Fibroblast of skin of scalp (primary cell): ENCODE measurements at regions not wholly inside any gene's neighbourhood (a gene's known extent, or its start where the extent isn't known, plus 50 kb on each side); places are given as distances from the start of the nearest gene placed in this dataset.
"Not testable (repeated sequence)": the region's sequence is repeated elsewhere in the genome, so short reads cannot be mapped to it uniquely, and the experiment has no call there.

Source experiments
- DNase-seq: peaks from one replicate; pipeline ENCODE4 v3.0.0-alpha.2; 2013

DNA sequence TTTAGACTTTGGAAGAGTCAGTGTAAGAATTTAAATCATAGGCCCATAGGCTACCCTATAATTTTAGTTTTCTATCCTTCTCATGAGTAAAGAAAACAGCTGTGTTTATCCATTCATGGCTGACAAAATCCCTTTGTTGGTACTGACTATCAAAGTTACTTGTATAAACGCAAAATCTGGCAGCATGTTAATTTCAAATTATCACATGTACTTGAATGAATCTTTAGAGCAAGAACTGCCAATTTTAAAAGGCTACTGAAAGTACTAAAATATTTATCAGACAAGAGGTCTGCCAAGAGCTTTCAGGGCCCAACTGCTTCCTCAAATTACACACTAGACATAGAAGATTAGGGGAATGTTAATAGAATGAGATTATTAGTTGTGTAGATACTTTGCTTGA, 66.6 kb downstream of the MYL12B start:
- DNase-seq, result no peak

DNA sequence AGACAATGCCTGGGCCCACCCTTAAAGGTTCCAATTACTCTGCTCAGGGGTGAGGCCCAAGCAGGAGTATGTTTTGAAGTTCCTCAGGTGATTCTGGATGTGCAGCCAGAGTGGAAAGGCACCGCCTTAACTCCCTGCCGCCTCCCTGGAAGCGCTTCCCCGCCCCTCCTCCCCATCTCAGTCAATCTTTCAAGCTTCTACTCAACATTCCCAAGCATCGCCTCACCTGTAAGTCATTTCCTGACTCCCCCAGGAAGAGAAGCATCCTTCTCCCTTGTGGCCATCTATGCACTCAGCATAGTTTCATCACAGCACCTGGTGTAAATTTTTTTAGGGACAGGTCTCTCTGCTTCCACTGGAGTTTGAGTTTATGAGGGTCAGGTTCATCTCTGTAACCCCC, 67.5 kb downstream of the MYL12B start:
- DNase-seq, result no peak

DNA sequence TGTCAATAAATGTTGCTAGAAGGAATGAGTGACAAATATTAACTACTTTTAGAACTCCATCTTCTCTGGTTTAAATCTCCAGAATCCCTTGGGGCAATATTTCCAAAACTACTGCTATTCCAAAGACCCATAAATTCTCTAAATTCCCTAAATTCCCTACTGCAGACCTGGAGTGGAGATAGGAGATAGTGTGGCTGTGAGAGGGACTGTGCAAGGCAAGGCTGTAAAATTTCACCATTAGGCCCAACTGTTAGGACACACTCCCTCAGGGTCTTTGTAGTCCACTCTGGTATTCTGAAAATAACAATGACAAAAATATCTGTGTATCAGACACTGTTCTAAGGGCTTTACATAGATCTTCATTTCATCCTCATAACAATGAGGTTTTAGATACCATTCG, 67.9 kb downstream of the MYL12B start:
- no peak for DNase-seq

DNA sequence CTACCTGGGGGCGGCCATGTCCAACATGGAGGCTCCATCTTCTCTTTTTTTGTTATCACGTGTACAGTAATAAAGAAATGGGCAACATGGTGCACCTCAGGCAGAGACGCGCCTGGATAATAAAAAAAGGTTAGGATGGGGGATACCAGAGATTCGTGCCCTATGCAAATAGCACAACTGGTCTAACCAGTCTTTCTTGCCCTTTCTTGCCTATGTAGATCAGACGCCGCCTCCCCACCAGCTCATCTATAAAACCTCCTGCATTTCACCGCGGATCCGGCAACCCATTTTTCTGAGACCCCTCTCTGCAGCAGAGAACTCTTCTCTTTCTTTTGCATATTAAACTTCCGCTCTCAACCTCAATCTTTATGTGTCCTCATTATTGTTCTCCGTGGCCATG, 68.7 kb downstream of the MYL12B start:
- no peak for DNase-seq

DNA sequence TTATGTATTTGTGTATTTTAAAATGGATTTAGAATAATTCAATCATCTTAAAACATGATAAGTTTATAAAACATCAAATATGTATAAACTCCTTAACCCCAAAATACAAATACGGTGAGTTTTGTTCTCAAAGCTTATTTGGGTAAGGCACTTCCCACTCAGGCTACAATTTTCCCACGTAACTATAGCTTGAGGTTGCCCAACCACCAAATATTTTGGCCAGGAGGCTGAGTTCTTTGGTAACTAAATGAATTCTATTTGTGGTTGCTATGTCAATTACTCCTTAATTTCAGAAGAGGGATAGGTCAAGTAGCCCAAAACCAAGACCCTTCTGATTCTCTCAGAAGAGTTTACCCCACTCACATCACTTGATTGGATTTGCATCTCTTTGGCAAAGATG, 70.4 kb downstream of the MYL12B start:
- peak; percentile 18 for DNase-seq

DNA sequence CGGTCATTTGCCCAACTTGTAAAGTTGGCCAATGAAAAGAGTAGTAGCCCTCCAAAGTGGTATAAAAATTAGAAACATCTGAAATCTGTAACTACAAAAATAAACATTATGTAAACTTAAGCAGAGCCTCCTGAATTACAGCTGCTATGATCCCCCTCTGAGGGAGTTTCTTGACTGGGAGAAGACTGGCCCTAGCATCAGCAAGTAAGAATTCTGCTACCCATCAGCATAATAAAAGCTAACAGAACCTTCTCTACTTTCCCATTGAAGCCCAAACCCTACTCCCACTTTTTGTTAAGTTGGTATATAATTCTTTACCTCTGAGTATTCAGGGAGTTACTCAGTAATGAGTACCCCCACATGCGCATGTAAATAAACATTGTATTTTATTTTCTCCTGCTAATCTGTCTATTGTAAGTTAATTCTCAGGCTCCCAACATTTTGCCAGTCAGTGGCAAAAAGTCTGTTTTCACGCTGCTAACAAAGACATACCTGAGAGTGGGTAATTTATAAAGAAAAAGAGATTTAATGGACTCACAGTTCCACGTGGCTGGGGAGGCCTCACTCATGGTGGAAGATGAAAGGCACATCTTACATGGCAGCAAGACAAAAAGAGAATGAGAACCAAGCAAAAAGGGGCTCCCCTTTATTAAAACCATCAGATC, 71.3 kb downstream of the MYL12B start:
- DNase-seq, result no peak

DNA sequence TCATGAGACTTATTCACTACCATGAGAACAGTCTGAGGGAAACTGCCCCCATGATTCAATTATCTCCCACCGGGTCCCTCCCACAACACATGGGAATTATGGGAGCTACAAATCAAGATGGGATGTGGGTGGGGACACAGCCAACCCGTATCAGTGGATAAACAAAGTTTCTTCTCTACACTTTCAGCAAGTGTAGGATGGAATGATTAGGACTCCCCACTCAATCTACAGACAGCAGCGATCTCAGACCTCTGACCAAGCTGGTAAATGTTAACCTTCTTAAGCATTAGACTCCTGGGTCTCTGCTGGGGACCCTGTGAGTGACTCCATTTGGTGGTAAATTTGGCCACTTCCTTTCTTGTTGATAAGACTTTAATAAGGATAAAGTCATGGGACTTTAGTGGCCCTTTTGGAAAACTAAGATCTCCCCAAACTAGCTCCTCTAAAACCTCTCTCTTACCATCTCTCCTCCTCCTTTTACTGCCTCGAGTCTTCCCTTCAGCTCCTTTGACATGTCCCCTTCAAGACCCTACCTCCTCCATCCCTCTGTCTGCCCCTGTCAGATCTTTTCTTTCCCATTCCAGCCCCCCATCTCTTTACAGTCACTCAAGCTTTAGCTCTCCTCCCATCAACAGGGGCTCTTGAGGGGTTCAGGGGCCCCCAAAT, 71.9 kb downstream of the MYL12B start:
- no peak for DNase-seq

DNA sequence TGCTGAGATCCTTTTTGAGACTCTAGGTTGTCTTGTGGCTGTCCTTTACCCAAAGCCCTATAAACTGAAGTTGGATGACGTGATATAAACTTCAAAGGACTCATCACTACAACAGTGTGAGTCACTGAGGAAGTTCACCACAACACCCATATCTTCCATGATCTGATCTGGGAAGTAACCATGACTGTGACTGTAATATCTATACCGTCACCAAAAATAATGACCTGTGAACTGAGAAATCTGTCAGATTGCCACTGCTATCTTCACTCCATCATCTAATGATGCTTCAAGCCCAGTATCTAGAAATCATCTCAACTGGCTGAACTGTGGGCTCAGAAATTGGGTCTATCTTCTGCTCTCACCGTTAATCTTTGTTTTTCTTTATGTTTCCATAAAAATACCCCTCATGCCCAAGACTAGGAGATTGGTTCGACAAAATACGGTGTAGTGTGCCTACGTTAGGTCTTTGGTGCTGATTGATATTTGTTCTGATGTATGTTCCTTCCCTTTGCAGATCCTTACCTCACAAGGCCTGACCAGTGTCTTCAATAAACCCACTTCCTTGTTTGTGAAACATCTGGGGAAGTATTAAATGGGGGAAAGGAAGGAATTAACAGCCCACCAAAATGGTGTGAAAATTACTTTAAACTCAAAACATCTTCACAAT, 78.2 kb downstream of the MYL12B start:
- no peak for DNase-seq

DNA sequence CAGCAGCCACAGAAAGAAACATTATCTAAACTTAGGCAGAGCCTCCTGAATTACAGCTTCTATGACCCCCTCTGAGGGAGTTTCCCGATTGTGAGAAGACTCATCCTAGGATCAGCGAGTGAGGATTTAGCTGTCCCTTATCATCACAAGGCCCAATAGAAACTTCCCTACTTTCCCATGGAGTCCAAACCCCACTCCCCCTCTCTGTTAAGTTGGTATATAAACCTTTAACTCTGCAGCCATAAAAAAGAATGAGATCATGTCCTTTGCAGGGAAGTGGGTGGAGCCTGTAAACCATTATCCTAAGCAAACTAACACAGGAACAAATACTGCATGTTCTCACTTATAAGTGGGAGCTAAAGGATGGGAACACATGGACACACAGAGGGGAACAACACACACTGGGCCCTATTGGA, 78.8 kb downstream of the MYL12B start:
- no peak for DNase-seq

DNA sequence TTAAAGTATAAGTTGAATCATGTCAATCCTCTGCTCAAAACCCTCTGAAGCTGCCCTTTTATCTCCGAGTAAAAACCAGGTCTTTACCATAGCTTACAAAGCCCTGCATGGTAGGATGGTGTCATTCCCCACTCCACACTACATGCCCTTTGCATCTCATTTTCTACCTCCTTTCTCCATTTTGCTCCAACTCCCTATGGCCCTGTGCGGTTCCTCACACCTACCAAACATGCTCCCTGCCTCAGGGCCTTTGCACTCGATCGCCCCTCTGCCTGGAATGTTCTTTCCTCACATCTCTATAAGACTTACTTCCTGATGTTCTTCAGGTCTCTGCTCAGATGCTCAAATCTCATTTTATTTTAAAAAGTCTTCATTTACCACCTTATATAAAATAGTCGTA, 80.7 kb downstream of the MYL12B start:
- no peak for DNase-seq

DNA sequence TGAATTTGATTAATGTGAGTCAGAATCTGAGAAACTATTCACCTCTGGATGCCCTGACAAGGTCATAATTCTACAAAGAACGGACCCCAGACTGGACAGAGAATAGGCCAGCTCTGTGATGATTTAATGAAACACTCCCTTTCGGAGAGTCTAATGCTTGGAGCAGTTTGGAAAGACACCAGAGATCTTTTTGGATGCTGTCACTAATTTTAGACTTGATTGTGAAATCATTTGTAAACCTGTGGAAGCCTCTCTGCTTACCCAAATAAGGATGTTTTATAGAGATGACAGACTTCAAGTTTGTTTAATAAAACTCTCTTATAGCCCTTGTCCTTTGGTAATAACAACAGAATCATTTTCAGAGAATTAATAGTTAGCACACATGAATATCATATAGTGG, 83.5 kb downstream of the MYL12B start:
- DNase-seq, result no peak

DNA sequence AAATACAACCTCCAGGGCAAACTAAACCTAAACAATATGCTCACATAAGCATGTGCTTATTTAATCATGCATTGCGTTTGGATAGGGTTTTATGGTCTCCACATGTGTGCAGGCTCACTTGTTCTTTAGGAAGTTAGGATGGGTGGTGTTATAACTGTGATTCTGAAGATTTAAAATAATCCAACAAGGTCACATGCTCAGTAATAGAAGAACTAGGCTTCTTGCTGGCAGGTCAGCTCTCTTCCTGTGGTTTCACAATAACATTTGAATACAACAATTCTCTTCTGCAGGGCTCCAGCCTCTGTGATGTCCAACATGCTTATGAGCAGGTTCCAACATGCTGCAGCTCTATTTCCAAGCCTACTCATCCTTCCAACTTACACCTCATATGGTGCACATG, 84.0 kb downstream of the MYL12B start:
- no peak for DNase-seq

DNA sequence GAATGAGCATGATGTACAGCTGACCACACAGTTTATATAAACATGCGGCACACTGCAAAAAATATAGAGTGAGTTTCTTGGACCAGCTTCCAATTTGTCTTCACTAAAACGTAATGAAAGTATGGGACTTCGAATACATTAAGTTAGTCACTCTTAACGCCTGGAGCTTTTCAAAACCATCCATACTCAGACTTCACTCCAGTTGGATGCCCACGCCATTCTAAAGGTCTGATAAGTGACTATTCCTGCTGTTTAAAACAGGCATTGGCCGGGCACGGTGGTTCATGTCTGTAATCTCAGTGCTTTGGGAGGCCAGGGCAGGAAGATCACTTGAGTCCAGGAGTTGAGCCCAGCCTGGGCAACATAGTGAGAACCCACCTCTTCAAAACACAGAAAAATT, 84.6 kb downstream of the MYL12B start:
- no peak for DNase-seq

DNA sequence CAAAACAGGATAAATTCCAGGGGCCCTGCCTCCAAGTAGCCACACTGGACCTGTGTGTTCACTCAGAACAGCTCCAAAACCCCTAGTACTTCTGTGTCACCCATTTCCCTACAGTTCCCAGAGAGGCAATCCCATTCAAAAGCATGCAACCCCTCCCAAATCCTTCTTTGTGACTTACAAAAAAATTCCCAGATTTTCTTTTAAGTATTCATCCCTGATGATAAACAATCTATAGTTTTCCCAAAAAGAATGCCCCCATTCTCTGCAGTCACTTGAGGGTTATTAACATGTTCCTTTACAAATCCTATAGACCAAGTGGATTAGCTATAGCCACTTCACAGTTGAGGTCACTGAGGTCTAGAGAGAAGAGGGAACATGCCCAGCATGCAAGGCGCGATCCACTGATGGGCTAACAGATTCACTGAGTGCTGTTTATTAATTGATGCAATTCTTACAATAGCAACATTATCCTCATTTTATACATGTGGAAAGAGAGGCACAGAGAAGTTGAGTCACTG, 85.4 kb downstream of the MYL12B start:
- no peak for DNase-seq

DNA sequence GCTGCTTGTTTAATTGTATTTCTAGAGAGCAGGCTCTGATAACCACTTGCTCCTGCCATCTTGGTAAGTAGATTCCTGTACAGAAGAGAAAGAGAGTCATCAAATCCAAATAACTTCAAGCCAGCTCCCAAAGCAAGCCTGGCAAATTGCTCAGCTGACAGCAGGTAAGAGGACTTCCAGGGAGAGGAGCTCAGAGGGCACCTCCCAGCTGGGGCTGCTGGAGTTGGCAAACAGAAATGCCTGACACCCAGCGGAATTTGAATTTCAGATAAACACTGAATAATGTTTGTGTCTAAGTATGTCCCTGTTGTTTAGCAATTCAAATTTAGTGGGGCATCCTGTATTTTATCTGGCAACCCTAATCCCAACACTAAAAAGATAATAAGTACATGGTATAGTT, 86.2 kb downstream of the MYL12B start:
- no peak for DNase-seq

DNA sequence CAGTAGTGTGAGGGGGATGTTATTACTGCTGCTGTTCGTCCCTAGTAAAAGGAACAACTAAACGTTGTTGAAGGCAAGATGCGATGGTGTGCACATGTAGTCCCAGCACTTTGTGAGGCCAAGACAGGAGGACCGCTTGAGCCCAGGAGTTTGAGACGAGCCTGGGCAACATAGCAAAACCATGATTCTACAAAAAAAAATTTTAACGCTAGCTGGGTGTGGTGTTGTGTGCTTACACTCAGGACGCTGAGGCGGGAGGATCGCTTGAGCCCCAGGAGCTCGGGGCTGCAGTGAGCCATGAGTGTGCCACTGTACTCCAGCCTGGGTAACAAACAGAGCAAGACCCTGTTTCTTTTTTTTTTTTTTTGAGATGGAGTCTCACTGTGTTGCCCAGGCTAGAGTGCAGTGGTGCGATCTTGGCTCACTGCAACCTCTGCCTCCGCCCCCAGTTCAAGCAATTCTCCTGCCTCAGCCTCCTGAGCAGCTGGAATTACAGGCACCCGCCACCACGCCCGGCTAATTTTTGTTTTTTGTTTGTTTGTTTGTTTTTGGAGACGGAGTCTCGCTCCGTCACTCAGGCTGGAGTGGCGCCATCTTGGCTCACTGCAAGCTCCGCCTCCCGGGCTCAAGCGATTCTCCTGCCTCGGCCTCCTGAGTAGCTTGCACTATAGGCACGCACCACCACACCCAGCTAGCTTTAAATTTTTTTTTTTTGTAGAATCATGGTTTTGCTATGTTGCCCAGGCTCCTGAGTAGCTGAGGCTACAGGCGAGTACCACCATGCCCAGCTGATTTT, 87.3 kb downstream of the MYL12B start:
- not testable (repeated sequence) for DNase-seq

DNA sequence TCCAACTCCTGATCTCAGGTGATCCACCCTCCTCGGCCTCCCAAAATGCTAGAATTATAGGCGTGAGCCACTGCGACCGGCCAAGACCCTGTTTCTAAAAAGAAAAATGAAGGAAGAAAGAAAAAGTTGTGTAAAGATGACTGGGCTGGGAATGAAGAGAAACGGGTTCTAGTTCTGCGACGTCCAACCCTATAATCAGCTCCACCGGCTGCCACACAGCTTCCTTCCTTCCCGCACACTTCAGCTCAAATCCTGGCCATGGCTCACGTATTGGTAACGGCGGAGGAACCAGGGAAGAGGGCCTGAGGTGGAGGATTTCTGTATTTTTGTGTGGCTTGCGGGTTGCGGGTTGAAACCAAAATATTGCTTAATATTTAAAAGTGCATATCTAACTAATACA, 88.1 kb downstream of the MYL12B start:
- DNase-seq, result no peak

DNA sequence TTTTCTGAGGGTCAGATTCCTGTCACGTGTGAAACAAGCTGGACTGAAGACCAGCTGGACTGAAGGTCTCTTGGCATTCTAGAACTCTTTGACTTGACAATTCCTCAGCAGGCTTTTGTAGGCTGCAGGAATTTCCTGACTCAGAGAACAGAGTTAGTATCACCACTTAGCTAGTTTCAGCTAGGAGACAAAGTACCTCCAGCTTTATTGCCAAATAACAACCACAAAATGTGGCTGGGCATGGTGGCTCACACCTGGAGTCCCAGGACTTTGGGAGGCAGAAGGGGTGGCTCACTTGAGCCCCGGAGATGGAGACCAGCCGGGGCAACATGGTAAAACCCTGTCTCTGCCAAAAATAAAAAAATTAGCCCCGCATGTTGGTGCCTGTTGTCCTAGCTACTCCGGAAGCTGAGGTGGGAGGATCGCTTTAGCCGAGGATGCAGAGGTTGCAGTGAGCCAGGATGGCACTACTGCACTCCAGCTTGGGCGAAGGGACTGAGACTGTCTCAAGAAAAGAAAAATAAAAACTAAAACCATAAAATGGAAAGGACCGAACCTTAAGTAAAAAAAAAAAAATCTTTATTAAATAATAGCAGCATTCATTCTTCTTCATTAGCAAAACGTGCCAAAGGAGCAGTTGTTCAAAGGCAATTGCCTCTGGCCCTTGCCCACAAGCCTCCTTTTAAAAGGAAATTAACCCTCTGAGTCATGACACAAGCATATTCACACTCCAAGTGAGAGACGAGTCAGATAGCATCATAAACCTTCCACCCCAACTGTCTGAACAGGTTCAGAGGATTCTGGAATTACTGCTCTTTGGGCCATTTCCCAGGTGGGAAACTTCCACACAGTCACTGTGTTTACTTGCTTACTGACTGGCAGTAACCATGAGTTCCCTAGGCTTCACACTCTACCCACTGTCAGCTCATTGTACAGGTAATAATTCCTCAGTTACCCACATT, 88.9 kb downstream of the MYL12B start:
- no peak for DNase-seq

DNA sequence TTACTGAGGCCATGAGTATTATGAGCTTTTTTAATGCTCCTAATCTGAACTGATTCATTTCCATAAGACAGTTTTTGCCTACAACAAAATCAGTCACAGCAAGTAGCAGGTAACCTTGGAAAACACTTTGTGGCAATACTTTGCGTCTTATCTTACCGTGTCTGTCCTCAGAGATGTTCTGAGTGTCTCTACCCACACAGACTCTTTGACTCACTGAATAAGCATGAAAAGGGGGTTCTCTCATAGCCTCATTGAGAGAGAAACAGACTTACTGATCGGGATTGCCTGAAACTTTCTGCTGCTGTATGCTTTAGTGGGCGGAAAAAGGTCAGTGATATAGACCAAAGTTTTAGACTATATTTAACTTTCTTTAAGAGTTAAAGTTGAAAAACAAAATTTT, 92.6 kb downstream of the MYL12B start:
- no peak for DNase-seq

DNA sequence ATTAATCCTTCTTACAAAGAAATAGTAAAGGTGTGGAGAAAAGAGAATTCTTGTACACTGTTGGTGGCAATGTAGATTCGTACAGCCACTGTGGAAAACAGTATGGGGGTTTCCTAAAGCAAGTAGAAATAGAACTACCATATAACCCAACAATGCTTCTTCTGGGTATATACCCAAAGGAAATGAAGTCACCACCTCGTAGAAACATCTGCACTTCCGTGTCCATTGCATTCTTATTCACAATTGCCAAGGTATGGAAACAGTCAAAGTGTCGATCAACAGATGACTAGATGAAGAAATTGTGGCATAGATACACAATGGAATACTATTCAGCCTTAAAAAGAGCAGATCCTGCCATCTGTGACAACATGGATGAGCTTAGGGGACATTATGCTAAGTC, 93.4 kb upstream of the TGIF1 start:
- no peak for DNase-seq

DNA sequence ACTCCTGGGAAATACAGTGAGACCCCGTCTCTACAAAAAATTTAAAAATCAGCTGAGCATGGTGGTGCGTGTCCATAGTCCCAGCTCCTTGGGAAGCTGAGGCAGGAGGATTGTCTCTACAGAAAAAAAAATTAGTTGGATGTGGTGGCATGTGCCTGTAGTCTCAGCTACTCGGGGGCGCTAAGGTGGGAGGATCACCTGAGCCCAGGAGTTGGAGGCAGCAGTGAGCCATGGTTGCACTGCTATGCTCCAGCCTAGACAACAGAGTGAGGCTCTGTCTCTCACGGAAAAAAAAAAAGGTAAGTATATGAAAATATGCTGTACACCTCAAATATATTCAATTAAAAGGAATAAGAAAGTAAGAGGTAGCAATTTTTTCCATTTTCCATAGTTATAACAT, 92.5 kb upstream of the TGIF1 start:
- no peak for DNase-seq

DNA sequence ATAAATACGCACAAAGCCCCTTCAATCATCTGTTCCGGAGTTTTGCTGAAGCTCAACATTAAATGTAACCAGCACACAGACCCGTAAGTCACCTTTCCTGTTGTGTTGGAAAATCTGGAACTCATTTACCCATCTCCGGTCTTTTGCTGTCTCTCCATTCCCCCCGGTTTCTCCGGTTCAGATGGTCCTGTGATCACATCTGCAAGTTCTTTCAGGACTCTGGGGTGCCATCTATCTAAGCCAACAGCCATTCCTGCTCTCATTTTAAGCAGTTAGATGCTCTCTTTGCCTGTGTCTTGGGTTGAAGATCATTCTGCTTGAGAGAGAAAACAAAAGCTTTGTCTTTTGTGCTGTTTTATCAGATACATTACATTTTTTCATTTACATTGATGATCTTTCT, 91.7 kb upstream of the TGIF1 start:
- no peak for DNase-seq
